H9 (cell line): ENCODE measurements at regions not wholly inside any gene's neighbourhood (a gene's known extent, or its start where the extent isn't known, plus 50 kb on each side); places are given as distances from the start of the nearest gene placed in this dataset.

ENCODE experiments used
- DNase-seq: peaks from one replicate; pipeline ENCODE4 v3.0.0-alpha.2; 2017
- H2AFZ ChIP-seq: one replicate; pipeline ENCODE4 v1.6.1; 2013; ENCODE audit warnings: mild to moderate bottlenecking, low read length, control low read depth, moderate library complexity
- H2AK5ac ChIP-seq: 2 replicates; pipeline ENCODE4 v1.6.1; 2013; ENCODE audit warnings: low read length, control low read depth, mixed read lengths; ENCODE audit not compliant: insufficient read length
- H2BK120ac ChIP-seq: one replicate; pipeline ENCODE4 v1.6.1; 2013; ENCODE audit warnings: low read depth, mild to moderate bottlenecking, low read length, control low read depth, inconsistent platforms; ENCODE audit not compliant: poor library complexity, severe bottlenecking
- H2BK12ac ChIP-seq: 2 replicates; pipeline ENCODE4 v1.6.1; 2013; ENCODE audit warnings: low read length, control low read depth, mixed read lengths, low read depth; ENCODE audit not compliant: insufficient read length
- H2BK15ac ChIP-seq: 2 replicates; pipeline ENCODE4 v1.6.1; 2013; ENCODE audit warnings: low read depth, low read length, control low read depth
- H2BK20ac ChIP-seq: one replicate; pipeline ENCODE4 v1.6.1; 2013; ENCODE audit warnings: low read depth, mild to moderate bottlenecking, low read length, control low read depth, inconsistent platforms; ENCODE audit not compliant: poor library complexity, severe bottlenecking
- H2BK5ac ChIP-seq: 2 replicates; pipeline ENCODE4 v1.6.1; 2013; ENCODE audit warnings: low read length, control low read depth, mixed read lengths; ENCODE audit not compliant: insufficient read length
- H3K14ac ChIP-seq: 2 replicates; pipeline ENCODE4 v1.6.1; 2013; ENCODE audit warnings: low read length, control low read depth; ENCODE audit not compliant: insufficient read depth
- H3K18ac ChIP-seq: 2 replicates; pipeline ENCODE4 v1.6.1; 2013; ENCODE audit warnings: low read depth, mild to moderate bottlenecking, mixed read lengths, low read length, control low read depth; ENCODE audit not compliant: insufficient read length
- H3K23ac ChIP-seq: 2 replicates; pipeline ENCODE4 v1.6.1; 2013; ENCODE audit warnings: low read length, control low read depth, mixed read lengths, low read depth; ENCODE audit not compliant: insufficient read length
- H3K23me2 ChIP-seq: 2 replicates; pipeline ENCODE4 v1.6.1; 2013; ENCODE audit warnings: low read depth, mild to moderate bottlenecking, mixed read lengths, low read length, control low read depth; ENCODE audit not compliant: insufficient read length, poor library complexity, severe bottlenecking
- H3K27ac ChIP-seq: 2 replicates; pipeline ENCODE4 v1.5.1; 2013; ENCODE audit warnings: low read length, control low read depth, mixed read lengths, low read depth; ENCODE audit not compliant: insufficient read length
- H3K27me3 ChIP-seq: 2 replicates; pipeline ENCODE4 v1.6.1; 2013; ENCODE audit warnings: low read length, control low read depth, inconsistent platforms; ENCODE audit not compliant: insufficient read depth
- H3K4ac ChIP-seq: 2 replicates; pipeline ENCODE4 v1.6.1; 2013; ENCODE audit warnings: low read depth, mild to moderate bottlenecking, control low read depth, inconsistent platforms, low read length, moderate library complexity
- H3K4me1 ChIP-seq: 2 replicates; pipeline ENCODE4 v1.6.1; 2013; ENCODE audit warnings: low read length, control low read depth, inconsistent platforms; ENCODE audit not compliant: insufficient read depth
- H3K4me2 ChIP-seq: 2 replicates; pipeline ENCODE4 v1.6.1; 2013; ENCODE audit warnings: low read length, control low read depth, mixed read lengths; ENCODE audit not compliant: insufficient read length, insufficient read depth
- H3K56ac ChIP-seq: 2 replicates; pipeline ENCODE4 v1.6.1; 2013; ENCODE audit warnings: low read depth, mild to moderate bottlenecking, mixed read lengths, low read length, control low read depth; ENCODE audit not compliant: insufficient read length
- H3K79me1 ChIP-seq: 2 replicates; pipeline ENCODE4 v1.6.1; 2013; ENCODE audit warnings: low read depth, mild to moderate bottlenecking, moderate library complexity, low read length, control low read depth, inconsistent platforms; ENCODE audit not compliant: insufficient read depth, poor library complexity, severe bottlenecking
- H3K79me2 ChIP-seq: 2 replicates; pipeline ENCODE4 v1.6.1; 2013; ENCODE audit warnings: low read length, control low read depth, inconsistent platforms; ENCODE audit not compliant: insufficient read depth
- H3K9ac ChIP-seq: 2 replicates; pipeline ENCODE4 v1.6.1; 2013; ENCODE audit warnings: low read length, control low read depth, mixed read lengths; ENCODE audit not compliant: insufficient read length; ENCODE audit errors: extremely low read depth
- H3K9me3 ChIP-seq: one replicate; pipeline ENCODE4 v1.6.1; 2013; ENCODE audit warnings: low read depth, low read length, inconsistent platforms; ENCODE audit not compliant: control insufficient read depth
- H3T11ph ChIP-seq: one replicate; pipeline ENCODE4 v1.6.1; 2013; ENCODE audit warnings: mild to moderate bottlenecking, low read length, control low read depth, inconsistent platforms
- H4K20me1 ChIP-seq: one replicate; pipeline ENCODE4 v1.6.1; 2013; ENCODE audit not compliant: control insufficient read depth, insufficient read length, insufficient read depth
- H4K5ac ChIP-seq: 2 replicates; pipeline ENCODE4 v1.6.1; 2013; ENCODE audit warnings: low read depth, mild to moderate bottlenecking, mixed read lengths, low read length, control low read depth; ENCODE audit not compliant: insufficient read length
- H4K8ac ChIP-seq: replicated peaks from 2 replicates; pipeline ENCODE4 v1.6.1; 2013; ENCODE audit warnings: low read length, control low read depth, mixed read lengths, low read depth; ENCODE audit not compliant: insufficient read length
- H4K91ac ChIP-seq: 2 replicates; pipeline ENCODE4 v1.6.1; 2013; ENCODE audit warnings: low read depth, mild to moderate bottlenecking, moderate library complexity, mixed read lengths, low read length, control low read depth; ENCODE audit not compliant: insufficient read length
- H3K27ac Mint-ChIP-seq, 3 experiments: 2 replicates in 2 of 3; 3 replicates in 1 of 3; pipeline ENCODE4 v1.8.0; 2020 to 2021; ENCODE audit warnings: mixed read lengths in 3 of 3, mild to moderate bottlenecking in 1 of 3, moderate library complexity in 1 of 3
- H3K27me3 Mint-ChIP-seq: 2 replicates; pipeline ENCODE4 v1.8.0; 2021; ENCODE audit warnings: low read depth, mild to moderate bottlenecking, moderate library complexity, mixed read lengths
- H3K36me3 Mint-ChIP-seq, 3 experiments: 2 replicates in 2 of 3; 3 replicates in 1 of 3; pipeline ENCODE4 v1.8.0; 2020 to 2021; ENCODE audit warnings: low read depth in 3 of 3, mixed read lengths in 3 of 3; ENCODE audit not compliant: insufficient read depth in 1 of 3
- H3K4me1 Mint-ChIP-seq, 2 experiments: 2 replicates each; pipeline ENCODE4 v1.8.0; 2020; ENCODE audit warnings: mixed read lengths in 2 of 2
- H3K4me3 Mint-ChIP-seq, 2 experiments: 2 replicates in 1 of 2; 3 replicates in 1 of 2; pipeline ENCODE4 v1.8.0; 2020 to 2021; ENCODE audit warnings: mild to moderate bottlenecking in 2 of 2, mixed read lengths in 2 of 2, moderate library complexity in 1 of 2
- H3K9me3 Mint-ChIP-seq, 2 experiments: 2 replicates in 1 of 2; 3 replicates in 1 of 2; pipeline ENCODE4 v1.8.0; 2020; ENCODE audit warnings: mild to moderate bottlenecking in 2 of 2, mixed read lengths in 2 of 2, moderate library complexity in 1 of 2
- WGBS: extraction: QIAGEN DNeasy Blood & Tissue Kit; methylation state at CpG from one replicate; pipeline ENCODE4 v1.1.7; 2013; ENCODE audit warnings: missing lambda C conversion rate, low lambda C conversion rate, mixed read lengths; ENCODE audit not compliant: insufficient read length; ENCODE audit errors: extremely low coverage; 5-methylcytosine and 5-hydroxymethylcytosine counted together
- TF ChIP-seq, protein P1 (sequence below): fragments of 200-600 bp; sonication (generic); conservative IDR thresholded peaks from 3 replicates; pipeline ENCODE4 v1.8.0; 2021; ENCODE audit warnings: antibody characterized with exemption, mild to moderate bottlenecking

GRCh38 chr13:44668688-44669087 lies 92.6 kb upstream of the TSC22D1 start:
- no peak overlapping the region for H3K27ac Mint-ChIP-seq
- no peaks in the 10 kb centered on the region for H3K9me3 Mint-ChIP-seq
- H3K27ac ChIP-seq = no peak overlapping the region
- no peak overlapping the region for H3K23ac ChIP-seq
- H3K27me3 ChIP-seq = no peaks in the 10 kb centered on the region
- TF ChIP-seq, protein P1, sequence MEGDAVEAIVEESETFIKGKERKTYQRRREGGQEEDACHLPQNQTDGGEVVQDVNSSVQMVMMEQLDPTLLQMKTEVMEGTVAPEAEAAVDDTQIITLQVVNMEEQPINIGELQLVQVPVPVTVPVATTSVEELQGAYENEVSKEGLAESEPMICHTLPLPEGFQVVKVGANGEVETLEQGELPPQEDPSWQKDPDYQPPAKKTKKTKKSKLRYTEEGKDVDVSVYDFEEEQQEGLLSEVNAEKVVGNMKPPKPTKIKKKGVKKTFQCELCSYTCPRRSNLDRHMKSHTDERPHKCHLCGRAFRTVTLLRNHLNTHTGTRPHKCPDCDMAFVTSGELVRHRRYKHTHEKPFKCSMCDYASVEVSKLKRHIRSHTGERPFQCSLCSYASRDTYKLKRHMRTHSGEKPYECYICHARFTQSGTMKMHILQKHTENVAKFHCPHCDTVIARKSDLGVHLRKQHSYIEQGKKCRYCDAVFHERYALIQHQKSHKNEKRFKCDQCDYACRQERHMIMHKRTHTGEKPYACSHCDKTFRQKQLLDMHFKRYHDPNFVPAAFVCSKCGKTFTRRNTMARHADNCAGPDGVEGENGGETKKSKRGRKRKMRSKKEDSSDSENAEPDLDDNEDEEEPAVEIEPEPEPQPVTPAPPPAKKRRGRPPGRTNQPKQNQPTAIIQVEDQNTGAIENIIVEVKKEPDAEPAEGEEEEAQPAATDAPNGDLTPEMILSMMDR = no peak
- no peak overlapping the region for H2AFZ ChIP-seq
- H3K56ac ChIP-seq = no peak overlapping the region
- H3K27me3 Mint-ChIP-seq = no peaks in the 10 kb centered on the region
- no peak overlapping the region for H2BK12ac ChIP-seq
- no peak overlapping the region for H4K8ac ChIP-seq
- no peak overlapping the region for H2BK20ac ChIP-seq
- H3K4ac ChIP-seq = no peak overlapping the region
- no peak overlapping the region for H4K5ac ChIP-seq
- H2BK15ac ChIP-seq = no peak overlapping the region
- peaks cover 21% of the 10 kb centered on the region in 2 experiments for H3K4me1 Mint-ChIP-seq
- no peak overlapping the region for H2BK5ac ChIP-seq
- H3K14ac ChIP-seq = no peak overlapping the region
- no peaks in the 10 kb centered on the region for H3K9me3 ChIP-seq
- no peaks in the 10 kb centered on the region for H3K36me3 Mint-ChIP-seq
- H3K23me2 ChIP-seq = no peaks in the 10 kb centered on the region
- H3K18ac ChIP-seq = no peak overlapping the region
- WGBS = no CpG with 5 or more reads among the region's 2 CpGs
- no peaks in the 10 kb centered on the region for H4K20me1 ChIP-seq
- H3K79me1 ChIP-seq = no peaks in the 10 kb centered on the region
- H2BK120ac ChIP-seq = no peak overlapping the region
- H3K4me3 Mint-ChIP-seq = no peak overlapping the region
- no peaks in the 10 kb centered on the region; the same call in 1 of the 2 replicates for H3K4me1 ChIP-seq
- no peak overlapping the region for H4K91ac ChIP-seq
- H3K4me2 ChIP-seq = no peak overlapping the region
- no peak for DNase-seq
- H3T11ph ChIP-seq = no peak overlapping the region
- no peak overlapping the region for H2AK5ac ChIP-seq
- H3K79me2 ChIP-seq = no peaks in the 10 kb centered on the region
- H3K9ac ChIP-seq = no peak overlapping the region
